ENCODE measurements at regions not wholly inside any gene's neighbourhood (a gene's known extent, or its start where the extent isn't known, plus 50 kb on each side); places are given as distances from the start of the nearest gene placed in this dataset.
"Not testable (repeated sequence)": the region's sequence is repeated elsewhere in the genome, so short reads cannot be mapped to it uniquely, and the experiment has no call there.

DNA sequence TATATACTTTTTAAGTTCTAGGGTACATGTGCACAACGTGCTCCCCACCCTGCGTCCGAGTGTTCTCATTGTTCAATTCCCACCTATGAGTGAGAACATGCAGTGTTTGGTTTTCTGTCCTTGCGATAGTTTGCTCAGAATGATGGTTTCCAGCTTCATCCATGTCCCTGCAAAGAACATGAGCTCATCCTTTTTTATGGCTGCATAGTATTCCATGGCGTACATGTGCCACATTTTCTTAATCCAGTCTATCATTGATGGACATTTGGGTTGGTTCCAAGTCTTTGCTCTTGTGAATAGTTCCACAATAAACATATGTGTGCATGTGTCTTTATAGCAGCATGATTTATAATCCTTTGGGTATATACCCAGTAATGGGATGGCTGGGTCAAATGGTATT lies 148.1 kb upstream of the CHST15 start:
- DNase-seq, result not testable (repeated sequence)

DNA sequence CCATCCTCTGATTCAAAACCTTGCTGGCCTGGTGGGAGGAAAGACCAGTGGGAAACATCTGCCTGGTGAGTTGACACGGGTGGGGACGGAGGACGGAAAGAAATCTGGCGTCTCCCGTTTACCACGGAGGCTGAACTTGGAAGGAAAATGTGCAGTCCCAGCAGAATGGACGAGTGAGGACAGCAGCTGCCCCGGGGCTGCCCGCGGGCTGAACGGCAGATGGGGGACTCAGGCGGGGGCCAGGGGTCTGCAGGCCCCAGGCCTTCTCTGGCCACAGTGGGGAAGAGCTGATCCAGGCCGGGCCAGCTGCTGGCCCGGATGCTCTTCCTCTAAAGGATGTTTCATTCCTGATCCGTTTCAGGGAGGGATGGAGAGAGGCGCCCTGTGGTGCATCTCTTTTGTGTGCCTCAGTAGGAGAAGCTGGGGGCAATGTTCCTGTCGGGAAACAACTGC lies 147.5 kb upstream of the CHST15 start:
- DNase-seq, result no peak

DNA sequence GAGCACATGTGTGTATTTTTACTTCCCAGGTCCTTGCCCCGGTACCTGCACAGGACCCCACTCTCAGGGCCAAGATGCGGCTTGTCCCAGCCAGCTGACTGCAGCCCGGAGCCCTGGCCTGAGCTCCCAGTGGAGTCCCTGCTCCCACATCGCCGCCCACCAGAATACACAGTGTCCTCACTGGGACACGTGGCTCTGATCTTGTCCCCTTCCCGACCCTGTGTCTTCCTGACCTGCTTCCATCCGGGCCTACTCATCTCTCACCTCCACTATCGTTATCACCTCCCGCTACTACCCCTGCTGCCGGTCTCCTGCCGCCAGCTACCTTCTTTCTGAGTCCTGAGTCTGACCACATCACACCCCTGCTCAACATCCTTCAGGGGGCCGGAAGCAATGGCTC lies 146.3 kb upstream of the CHST15 start:
- no peak for DNase-seq

DNA sequence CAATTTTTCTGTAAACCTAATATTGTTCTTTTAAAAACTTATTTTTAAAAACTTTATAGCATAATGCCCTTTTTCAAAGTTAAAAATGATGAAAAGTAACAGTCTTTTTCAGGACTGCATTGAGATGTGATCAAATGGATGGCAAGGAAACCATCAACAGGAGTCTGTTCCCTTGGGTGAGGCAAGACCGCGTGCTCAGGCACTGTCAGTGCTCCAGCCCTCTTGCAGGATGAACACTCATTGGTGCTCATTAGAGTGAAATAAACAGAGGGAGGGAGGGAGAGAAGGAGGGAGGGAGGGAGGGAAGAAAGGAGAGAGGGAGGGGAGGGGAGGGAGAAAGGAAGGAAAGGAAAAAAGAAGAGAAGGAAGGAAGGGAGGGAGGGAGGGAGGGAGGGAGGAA lies 145.7 kb upstream of the CHST15 start:
- no peak for DNase-seq

DNA sequence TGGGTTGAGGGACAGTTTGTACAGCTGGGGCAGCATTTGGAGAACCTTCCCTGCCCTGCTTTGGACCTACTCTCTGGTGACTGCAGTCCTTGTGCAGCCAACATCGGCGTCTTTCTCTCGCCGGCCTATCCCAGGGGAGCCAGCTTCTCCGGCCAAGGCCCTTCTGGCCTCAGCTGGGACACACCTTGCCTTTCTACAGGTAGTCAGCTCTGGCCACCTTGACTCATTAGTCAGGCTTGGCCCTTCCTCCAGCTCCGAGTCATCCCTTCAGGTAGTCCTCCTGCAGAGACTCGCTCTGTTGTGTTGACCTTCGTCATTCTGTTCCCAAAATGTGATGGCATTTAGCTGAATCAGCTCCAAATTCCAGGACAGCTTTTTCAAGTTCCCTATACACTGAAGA lies 145.0 kb upstream of the CHST15 start:
- DNase-seq, result no peak

DNA sequence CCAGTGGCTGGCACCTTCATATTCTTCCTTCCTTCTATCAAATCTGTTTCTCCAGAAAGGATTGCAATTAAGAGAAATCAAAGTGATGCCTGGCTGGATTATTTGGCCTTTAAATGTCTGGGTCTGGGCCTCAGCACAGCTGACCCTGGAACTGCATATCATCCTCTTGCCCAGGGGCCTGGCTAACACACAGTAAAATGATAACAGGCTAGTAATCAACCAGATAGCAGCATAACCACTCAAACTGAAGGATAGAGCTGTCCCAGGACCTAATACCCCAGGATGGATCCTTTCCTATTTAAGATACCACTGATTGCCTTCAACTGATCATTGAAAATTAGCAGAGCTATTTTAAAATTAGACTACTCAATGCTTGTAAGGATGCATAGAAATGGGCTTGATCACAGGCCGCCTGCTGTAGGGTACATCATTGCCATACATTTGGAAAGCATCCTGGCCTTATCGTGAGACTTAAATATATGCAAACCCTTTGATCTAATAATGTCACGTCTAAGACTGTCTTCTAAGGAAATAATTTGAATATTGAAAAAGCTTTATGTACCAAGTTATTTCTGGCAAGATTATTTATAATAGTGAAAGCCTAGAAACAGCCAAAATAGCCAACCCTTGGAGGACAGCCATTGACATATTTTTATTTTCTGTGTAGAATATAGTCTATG lies 144.0 kb upstream of the CHST15 start:
- no peak for DNase-seq

DNA sequence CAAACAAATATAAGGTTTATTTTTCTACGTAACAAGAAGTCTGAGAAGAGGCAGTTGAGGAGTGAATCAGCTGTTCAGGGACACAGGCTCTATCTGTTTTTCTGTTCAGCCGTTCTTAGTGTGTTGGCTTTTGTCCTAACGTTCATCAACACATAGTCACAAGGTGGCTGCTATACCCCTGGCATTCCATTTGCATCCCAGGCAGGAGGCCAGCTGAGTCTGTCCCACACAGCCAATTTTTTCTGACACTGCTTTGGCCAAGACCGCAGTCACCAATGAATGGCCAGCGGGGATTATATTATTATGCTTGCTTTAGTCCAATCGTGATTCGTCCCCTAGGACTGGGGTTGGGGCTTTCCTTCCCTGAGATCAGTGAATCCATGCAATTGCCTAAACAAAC lies 143.4 kb upstream of the CHST15 start:
- DNase-seq, result no peak

DNA sequence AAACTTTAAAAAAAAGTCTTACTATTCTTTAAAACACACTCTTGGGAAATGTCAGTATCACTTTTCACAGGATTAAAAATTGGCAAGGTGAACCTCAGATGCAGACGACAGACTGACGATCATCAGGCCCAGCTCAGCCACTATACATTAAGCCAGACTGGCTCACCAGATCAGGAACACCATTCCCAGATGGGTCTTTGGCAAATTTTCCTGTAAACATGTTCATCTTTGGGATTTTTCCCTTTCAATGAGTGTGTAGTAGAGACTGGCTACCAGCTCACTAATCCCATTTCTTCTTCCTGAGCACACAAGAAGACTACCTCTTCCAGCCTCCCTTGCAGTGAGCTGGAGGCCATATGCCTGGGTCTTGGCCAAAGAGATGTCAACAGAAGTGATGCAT lies 142.7 kb upstream of the CHST15 start:
- DNase-seq, result no peak

DNA sequence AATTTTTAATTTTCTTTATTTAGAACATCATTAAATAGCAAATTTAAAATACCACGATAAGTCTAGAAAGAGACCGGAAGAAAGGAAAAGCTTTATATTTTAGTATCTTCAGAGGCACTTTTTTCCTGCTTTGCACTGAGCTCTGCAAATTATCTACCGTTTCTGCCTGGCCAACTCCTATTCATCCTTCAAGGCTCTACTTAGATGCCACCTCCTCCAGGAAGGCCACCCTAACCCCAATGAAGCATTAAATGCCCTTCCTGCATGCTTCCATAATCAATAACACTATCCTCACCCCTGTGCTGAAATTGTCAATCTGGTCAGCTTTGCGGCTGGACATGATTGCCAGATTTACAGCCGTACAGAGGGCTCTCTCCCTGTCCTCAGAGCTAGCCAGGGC lies 141.8 kb upstream of the CHST15 start:
- DNase-seq, result no peak

DNA sequence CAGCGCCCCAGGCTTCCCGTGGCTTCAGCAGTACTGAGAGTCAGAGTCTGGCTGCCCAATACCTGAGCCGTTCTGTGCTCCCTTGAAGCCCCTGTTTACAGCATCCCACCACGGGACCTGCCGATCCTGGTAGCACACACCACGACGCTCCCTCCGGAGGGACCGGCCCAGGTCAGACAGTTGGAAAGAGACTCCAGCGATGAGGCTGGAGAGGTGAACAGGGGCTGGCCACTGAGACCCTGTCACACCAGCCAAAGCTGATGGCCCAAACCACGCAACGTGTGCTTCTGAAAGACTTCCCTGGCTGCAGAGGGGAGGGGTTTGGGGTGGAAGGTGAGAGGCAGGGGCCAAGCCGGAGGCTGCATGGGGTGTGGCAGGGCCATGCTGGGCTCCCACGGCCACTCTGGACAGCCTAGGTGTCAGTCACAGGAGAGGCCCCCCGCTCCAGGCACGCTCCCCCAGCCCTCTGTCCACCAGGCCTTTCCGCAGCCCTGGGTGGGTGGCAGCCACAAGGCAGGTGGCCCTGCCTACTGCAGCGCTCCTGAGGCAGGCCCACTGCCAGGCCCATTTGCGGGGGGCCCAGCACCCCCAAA lies 140.2 kb upstream of the CHST15 start:
- DNase-seq, result no peak

DNA sequence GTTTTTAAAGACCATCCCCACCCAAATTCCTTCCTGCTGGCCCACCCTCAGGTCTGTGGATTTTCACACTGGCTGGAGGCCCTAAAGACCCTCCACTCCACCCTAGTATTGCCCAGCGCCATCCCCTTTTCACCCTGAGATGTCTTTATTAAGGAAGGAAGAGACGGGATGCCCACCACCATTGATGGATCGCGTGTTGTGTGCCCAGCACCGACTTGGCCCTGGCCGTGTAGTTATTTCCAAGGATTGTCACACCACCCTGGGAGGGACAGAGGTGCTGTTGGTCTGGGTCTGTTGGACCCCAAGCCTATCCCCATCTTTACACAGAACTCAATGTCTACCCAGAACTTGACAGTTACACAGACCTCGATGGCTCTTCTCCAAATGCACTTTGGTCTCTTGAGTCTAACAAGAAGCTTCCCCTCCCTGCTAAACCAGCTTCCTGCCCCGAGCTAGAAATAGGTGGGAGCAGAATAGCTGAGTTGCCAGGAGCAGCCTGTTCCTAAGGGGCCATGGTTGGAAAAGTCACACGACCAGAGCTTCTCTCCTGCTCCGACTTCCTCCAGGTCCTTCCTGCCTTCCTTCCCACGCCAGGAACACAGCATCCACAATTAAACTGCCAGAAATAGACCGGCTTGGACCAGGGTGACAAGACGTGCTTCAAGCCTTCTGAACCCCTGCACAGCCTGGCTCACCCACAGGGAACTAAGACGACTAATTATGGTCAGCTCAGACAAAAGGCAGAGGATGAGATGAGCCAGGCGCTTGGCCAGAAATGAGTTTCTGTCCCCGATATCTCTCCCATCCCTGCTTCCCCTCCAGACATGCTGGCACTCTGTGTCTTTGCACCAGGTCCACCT lies 139.5 kb upstream of the CHST15 start:
- no peak for DNase-seq

DNA sequence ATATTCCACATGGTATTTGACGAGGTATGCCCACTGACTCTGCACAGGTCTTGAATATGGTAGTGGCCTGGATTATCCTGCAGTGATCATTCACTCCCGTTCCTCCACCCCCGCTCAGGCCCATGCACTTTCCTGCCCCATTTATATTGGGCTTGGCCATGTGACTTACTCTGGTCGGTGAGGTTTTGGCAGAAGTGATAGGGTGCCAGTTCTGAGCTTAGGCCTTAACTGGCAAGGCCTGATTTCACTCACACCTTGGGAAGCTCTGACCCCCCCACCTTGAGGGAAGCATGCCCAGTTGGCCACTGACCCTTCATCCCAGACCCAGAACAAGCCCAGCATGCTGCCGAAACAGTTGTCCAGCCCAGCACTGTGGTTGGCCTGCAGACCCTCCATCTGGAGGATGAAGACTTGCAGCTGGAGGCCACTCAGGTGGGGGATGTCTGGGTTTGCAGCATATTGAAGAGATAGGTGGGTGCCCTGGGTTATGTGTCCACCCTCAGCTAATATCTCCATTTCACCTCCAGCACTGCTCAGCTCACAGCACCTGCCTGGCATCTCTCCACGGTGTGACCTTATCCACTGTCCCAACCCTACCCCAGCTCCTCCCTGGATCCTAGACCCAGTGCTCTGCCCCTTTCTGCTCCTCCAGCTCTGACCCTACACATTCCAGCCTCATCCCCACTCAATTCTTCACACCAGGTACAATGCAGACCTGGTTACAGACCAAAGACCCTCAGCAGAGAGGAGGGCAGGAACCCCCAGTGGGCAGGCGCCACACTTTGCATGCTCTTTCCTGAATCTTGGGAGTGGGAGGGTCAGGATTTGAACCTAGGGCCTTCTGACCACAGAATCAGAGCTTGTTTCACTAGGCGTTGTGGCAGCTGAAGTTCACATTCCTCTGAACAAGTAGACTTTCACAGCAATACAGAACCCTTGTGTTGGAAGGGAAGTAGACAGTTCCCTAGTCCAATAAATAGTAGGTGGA lies 138.1 kb upstream of the CHST15 start:
- DNase-seq, result peak; percentile 27 to 35

DNA sequence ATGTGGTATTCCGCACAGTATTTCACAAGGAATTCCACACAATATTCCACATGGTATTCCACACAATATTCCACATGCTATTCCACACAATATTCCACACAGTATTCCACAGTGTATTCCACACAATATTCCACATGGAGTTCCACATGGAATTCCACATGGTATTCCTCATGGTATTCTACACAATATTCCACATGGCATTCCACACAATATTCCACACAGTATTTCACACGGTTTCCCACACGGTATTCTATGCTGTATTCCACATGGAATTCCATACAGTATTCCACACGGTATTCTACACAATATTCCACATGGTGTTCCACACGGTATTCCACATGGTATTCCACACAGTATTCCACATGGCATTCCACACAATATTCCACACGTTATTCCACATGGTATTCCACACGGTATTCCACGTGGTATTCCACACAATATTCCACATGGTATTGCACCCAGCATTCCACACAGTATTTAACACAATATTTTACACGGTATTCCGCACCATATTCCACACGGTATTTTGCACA lies 137.3 kb upstream of the CHST15 start:
- DNase-seq, result no peak

DNA sequence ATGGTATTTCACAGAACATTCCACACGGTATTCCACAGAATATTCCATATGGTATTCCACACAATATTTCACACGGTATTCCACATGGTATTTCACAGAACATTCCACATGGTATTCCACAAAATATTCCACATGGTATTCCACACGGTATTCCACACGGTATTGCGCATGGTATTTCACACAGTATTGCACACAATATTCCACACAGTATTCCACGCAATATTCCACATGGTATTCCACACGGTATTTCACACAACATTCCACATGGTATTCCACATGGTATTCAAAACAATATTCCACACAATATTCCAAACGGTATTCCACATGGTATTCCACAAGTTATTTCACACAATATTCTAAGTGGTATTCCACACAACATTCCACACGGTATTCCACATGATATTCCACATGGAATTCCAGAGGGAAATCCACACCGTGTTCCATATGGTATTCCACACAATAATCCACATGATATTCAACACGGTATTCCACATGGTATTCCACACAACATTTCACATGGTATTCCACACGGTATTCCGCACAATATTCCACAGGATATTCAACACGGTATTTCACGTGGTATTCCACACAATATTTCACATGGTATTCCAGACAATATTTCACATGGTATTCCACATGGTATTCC lies 136.7 kb upstream of the CHST15 start:
- no peak for DNase-seq

DNA sequence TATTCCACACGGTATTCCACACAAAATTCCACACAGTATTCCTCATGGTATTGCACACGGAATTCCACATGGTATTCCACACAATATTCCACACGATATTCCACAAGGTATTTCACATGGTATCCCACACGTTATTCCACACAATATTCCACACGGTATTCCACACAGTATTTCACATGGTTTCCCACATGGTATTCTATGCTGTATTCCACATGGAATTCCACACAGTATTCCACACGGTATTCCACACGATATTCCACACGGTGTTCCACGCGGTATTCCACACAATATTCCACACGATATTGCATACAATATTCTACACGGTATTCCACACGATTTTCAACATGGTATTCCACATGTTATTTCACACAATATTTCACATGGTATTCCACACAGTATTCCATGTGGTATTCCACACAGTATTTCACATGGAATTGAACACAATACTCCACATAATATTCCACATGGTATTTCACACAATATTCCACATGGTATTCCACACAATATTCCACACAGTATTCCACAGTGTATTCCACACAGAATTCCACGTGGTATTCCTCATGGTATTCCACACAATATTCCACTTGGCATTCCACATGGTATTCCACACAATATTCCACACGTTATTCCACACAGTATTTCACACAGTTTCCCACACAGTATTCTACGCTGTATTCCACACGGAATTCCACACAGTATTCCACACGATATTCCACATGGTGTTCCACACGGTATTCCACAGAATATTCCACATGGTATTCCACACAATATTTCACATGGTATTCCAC lies 136.0 kb upstream of the CHST15 start:
- no peak for DNase-seq

DNA sequence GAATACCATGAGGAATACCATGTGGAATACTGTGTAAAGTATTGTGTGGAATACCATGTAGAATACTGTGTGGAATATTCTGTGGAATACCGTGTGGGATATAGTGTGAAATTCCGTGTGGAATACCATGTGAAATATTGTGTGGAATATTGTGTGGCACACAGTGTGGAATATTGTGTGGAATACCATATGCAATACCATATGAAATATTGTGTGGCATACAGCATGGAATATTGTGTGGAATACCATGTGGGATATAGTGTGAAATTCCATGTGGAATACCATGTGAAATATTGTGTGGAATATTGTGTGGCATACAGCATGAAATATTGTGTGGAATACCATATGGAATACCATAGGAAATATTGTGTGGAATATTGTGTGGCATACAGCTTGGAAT lies 135.1 kb upstream of the CHST15 start:
- DNase-seq, result no peak

DNA sequence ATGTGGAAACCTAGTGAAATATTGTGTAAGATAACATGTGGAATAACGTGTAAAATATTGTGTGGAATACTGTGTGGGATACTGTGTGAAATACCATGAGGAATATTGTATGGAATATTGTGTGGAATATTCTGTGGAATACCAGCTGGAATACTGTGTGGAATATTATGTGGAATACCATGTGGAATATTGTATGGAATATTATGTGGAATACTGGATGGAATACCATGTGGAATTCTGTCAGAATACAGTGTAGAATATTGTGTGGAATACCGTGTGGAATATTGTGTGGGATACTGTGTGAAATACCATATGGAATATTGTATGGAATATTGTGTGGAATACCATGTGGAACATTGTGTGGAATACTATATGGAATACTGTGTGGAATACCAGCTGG lies 134.6 kb upstream of the CHST15 start:
- DNase-seq, result no peak

DNA sequence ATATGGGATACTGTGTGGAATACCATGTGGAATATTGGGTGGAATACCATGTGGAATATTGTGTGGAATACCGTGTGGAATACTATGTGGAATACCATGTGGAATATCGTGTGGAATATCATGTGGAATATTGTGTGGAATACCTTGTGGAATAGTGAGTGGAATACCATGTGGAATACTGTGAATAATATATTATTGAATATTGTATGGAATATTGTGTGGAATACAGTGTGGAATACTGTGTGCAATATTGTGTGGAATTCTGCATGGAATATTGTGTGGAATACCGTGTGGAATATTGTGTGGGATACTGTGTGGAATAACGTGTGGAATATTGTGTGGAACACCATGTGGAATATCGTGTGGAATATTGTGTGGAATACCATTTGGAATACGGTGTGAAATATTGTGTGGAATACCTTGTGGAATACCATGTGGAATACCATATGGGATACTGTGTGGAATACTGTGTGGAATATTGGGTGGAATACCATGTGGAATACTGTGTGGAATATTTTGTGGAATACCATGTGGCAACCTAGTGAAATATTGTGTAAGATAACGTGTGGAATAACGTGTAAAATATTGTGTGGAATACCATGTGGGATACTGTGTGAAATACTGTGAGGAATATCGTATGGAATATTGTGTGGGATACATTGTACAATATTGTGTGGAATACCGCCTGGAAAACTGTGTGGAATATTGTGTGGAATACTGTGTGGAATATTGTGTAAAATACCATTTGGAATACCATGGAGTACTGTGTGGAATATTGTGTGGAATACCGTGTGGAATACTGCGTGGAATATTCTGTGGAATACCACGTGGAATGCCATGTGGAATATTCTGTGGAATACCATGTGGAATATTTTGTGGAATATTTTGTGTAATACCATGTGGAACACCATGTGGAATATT lies 133.9 kb upstream of the CHST15 start:
- DNase-seq, result no peak

DNA sequence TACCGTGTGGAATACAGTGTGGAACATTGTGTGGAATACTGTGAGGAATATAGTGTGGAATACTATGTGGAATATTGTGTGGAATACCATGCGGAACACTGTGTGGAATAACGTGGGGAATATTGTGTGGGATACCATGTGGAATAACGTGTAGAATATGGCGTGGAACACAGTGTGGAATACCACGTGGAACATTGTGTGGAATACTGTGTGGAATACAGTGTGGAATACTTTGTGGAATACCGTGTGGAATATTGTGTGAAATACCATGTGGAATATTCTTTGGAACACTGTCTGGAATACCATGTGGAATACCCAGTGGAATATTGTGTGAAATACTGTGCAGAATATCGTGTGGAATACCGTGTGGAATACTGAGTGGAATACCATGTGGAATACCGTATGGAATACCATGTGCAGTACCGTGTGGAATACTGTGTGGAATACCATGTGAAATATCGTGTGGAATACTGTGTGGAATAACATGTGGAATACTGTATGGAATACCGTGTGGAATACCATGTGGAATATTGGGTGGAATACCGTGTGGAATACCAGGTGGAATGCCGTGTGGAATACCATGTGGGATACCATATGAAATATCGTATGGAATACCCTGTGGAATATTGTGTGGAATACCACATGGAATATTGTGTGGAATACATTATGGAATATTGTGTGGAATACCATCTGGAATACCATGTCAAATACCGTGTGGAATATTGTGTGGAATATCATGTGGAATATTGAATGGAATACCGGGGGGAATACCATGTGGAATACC lies 133.1 kb upstream of the CHST15 start:
- no peak for DNase-seq
